Type B pancreatic cell (in vitro differentiated cells): ENCODE measurements at regions not wholly inside any gene's neighbourhood (a gene's known extent, or its start where the extent isn't known, plus 50 kb on each side); places are given as distances from the start of the nearest gene placed in this dataset.
A peak's percentile ranks its signal among the peaks of the same experiment; 100 is the strongest.

Experiments used
- DNase-seq: peaks from one replicate; pipeline ENCODE4 v3.0.0; 2021; ENCODE audit warnings: mixed read lengths; ENCODE audit not compliant: unreplicated experiment; ENCODE audit errors: extremely low spot score
- H3K27ac Mint-ChIP-seq: 2 replicates; pipeline ENCODE4 v1.8.0; 2021; ENCODE audit warnings: mild to moderate bottlenecking, mixed read lengths
- H3K27me3 Mint-ChIP-seq: 2 replicates; pipeline ENCODE4 v1.8.0; 2021; ENCODE audit warnings: mixed read lengths
- H3K36me3 Mint-ChIP-seq: 2 replicates; pipeline ENCODE4 v1.8.0; 2021; ENCODE audit warnings: mixed read lengths
- H3K4me1 Mint-ChIP-seq: one replicate; pipeline ENCODE4 v1.8.0; 2021; ENCODE audit warnings: mixed read lengths; ENCODE audit not compliant: unreplicated experiment
- H3K4me3 Mint-ChIP-seq: 2 replicates; pipeline ENCODE4 v1.8.0; 2021; ENCODE audit warnings: mild to moderate bottlenecking, mixed read lengths
- H3K9me3 Mint-ChIP-seq: 2 replicates; pipeline ENCODE4 v1.8.0; 2021; ENCODE audit warnings: mixed read lengths
- TF ChIP-seq, protein P1 (sequence below): fragments of 200-600 bp; sonication (generic); conservative IDR thresholded peaks from 2 replicates; pipeline ENCODE4 v1.5.0; 2021; ENCODE audit warnings: antibody characterized with exemption, mild to moderate bottlenecking

DNA sequence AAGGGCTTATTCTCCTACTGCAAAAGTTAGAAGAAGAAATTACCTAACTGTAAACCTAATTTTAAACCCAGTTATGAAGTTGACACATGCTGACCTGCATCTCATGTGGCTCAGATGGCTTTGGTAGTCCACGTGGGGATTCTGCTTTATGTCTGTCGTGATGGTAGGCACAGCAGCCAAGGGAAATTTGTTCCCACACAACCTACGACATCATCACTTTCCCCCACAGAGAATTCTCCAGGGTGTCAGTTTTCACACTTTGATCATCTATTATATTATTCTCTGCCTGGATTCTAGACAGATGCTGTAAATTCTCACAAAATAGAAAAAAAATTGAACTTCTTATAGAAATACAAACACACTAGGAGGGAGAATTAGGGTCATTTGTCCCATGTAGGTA lies 70.6 kb downstream of the PTHLH start:
- Mint-ChIP-seq H3K9me3 (peaks cover 5% of the 10 kb centered on the region), H3K4me1 (peaks cover 5% of the 10 kb centered on the region), H3K36me3 (peaks cover 3% of the 10 kb centered on the region), H3K27me3 (no peaks in the 10 kb centered on the region), H3K27ac (no peak overlapping the region), H3K4me3 (no peak overlapping the region)
- TF ChIP-seq, protein P1, sequence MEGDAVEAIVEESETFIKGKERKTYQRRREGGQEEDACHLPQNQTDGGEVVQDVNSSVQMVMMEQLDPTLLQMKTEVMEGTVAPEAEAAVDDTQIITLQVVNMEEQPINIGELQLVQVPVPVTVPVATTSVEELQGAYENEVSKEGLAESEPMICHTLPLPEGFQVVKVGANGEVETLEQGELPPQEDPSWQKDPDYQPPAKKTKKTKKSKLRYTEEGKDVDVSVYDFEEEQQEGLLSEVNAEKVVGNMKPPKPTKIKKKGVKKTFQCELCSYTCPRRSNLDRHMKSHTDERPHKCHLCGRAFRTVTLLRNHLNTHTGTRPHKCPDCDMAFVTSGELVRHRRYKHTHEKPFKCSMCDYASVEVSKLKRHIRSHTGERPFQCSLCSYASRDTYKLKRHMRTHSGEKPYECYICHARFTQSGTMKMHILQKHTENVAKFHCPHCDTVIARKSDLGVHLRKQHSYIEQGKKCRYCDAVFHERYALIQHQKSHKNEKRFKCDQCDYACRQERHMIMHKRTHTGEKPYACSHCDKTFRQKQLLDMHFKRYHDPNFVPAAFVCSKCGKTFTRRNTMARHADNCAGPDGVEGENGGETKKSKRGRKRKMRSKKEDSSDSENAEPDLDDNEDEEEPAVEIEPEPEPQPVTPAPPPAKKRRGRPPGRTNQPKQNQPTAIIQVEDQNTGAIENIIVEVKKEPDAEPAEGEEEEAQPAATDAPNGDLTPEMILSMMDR, result no peak
- no peak for DNase-seq

DNA sequence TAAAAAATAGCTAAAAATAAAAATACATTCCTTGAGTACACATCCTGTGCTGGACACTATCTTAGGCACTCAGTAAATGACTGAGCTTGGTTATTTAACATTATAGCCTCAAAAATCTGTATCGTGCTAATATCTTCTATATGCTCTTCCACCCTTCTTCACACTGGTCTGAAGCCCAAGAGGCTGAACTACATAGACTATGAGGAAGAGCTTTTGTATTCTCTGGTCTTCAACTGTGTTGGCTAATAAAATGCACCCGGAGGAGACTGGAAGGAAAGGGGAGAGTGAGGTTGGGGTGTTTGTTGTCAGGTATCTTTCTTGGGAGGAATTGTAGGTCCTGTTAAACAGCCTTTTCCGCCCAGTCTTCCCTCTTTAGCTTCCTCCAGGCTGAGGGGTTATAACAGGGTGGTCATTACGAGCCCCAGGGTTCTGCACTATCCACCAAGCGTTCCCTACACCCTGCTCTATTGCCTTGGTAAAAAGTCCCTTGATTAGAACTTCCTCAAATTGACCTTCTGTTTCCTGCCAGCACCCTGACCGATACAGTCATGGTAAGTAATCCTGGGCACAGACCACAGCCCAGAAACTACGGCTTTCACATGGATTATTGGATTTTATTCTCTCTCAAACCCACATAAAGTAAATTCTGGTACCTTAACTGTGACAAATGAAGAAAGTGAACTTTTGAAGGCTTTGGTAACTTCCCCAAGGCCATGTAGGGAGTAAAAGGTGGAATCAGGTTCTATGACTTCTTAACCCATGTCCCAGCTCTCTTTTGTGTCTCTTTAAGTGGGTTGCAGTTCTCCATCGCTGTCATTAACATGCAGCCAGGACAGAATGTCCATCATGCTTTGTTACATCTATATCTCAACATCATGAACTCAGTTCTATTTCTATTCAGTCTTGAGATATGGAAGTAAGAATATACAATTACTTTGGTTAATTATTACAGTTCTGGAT lies 71.3 kb downstream of the PTHLH start:
- peaks cover 5% of the 10 kb centered on the region for H3K4me1 Mint-ChIP-seq
- H3K9me3 Mint-ChIP-seq, result peaks cover 5% of the 10 kb centered on the region
- H3K27ac Mint-ChIP-seq, result no peak overlapping the region
- TF ChIP-seq, protein P1, result no peak
- peaks cover 2% of the 10 kb centered on the region for H3K36me3 Mint-ChIP-seq
- H3K27me3 Mint-ChIP-seq, result no peaks in the 10 kb centered on the region
- DNase-seq, result no peak
- no peak overlapping the region for H3K4me3 Mint-ChIP-seq

DNA sequence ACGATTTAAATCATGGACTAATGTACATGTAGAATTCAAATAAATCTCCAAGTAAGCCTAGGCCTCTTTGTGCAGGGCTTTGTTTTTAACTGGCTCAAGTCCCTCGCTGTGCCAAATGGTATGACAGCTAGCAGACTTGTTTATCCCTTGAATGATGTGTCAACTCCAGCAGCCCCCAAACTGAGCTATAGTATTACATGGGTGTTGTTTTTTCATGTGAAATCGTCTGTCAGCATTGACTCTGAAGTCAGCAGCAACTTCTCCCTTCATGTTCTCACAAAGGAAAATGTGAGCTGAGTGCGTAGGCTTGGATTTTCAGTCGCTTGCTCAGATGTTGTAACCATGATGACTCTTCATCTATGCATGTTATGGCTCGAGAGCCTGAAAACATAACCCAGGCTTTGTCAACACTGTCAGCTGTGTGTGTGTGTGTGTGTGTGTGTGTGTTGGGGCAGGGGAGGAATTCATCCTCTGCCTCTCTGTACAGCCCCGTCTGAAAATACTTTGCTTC lies 73.3 kb downstream of the PTHLH start:
- H3K36me3 Mint-ChIP-seq, result no peaks in the 10 kb centered on the region
- peaks cover 5% of the 10 kb centered on the region for H3K4me1 Mint-ChIP-seq
- H3K9me3 Mint-ChIP-seq, result peaks cover 5% of the 10 kb centered on the region
- DNase-seq, result no peak
- no peaks in the 10 kb centered on the region for H3K27me3 Mint-ChIP-seq
- H3K4me3 Mint-ChIP-seq, result no peak overlapping the region
- TF ChIP-seq, protein P1, result no peak
- peak overlapping the region; percentile 52 for H3K27ac Mint-ChIP-seq

DNA sequence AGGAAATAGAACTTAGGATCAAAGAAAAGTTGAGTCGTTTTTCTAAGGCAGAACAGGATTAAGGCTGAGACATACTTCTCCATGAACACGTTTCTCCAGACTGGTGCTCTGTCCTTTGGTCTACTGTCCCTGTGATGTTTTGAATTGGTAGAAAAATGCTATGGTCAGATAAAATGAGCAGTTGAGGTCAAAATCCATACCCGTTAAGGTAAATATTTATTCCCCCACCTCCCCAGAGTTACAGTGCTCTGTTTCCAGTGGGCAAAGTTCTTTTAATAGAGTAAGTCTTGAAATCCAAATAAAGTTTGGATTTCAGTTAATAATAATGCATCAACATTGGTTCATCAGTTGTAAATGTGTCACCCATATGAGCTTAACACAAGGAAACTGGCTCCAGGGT lies 74.5 kb downstream of the PTHLH start:
- TF ChIP-seq, protein P1, result no peak

DNA sequence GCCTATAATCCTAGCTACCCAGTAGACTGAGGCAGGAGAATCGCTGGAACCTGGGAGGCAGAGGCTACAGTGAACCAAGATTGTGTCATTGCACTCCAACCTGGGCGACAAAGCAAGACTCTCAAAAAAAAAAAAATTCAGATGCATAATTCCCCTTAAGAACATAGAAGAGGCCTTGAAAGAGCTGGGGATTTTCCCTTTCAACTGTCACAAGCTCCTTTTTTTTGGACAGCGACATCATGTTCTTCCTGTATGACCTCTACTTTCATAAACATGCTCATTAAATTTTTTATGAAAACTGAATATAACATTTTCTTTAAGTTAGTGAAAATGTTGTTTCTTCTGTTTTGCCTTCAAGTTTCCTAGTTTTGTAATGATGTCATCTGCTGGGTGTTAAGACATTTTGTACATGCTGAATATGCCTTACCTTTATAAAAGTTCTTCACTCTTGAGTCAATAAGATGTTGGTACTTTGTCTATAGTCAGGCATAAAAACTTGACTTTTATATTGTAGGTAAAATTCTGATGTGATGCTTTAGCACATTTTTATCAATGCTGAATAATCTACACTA lies 76.0 kb downstream of the PTHLH start:
- Mint-ChIP-seq H3K4me3 (no peak overlapping the region), H3K9me3 (peaks cover 5% of the 10 kb centered on the region), H3K27me3 (no peaks in the 10 kb centered on the region), H3K27ac (no peak overlapping the region), H3K4me1 (peaks cover 5% of the 10 kb centered on the region), H3K36me3 (no peaks in the 10 kb centered on the region)
- TF ChIP-seq, protein P1, result no peak
- DNase-seq, result no peak

More for the DNA sequence above, 74.5 kb downstream of the PTHLH start:
- peaks cover 5% of the 10 kb centered on the region for H3K9me3 Mint-ChIP-seq
- H3K36me3 Mint-ChIP-seq, result no peaks in the 10 kb centered on the region
- no peak overlapping the region for H3K4me3 Mint-ChIP-seq
- DNase-seq, result no peak
- H3K4me1 Mint-ChIP-seq, result peaks cover 5% of the 10 kb centered on the region
- H3K27me3 Mint-ChIP-seq, result no peaks in the 10 kb centered on the region
- H3K27ac Mint-ChIP-seq, result no peak overlapping the region
